Fibroblast of the aortic adventitia (primary cell): ENCODE measurements at regions not wholly inside any gene's neighbourhood (a gene's known extent, or its start where the extent isn't known, plus 50 kb on each side); places are given as distances from the start of the nearest gene placed in this dataset.

Source experiments
- DNase-seq: peaks from one replicate; pipeline ENCODE4 v3.0.0-alpha.2; 2010; ENCODE audit warnings: low read depth
- H3K4me3 ChIP-seq: 2 replicates; pipeline ENCODE4 v1.5.1; 2011; ENCODE audit warnings: low read depth, mild to moderate bottlenecking, control low read depth, low read length, moderate library complexity
- CTCF ChIP-seq: IDR thresholded peaks from 2 replicates; pipeline ENCODE4 v1.5.1; 2011; ENCODE audit warnings: mild to moderate bottlenecking, low read length, control low read depth, inconsistent platforms; ENCODE audit not compliant: insufficient read depth

- TF ChIP-seq CTCF = no peak
- H3K4me3 ChIP-seq = no peak overlapping the region
- DNase-seq = no peak
Observed at GRCh38 chr13:69178000-69178399, 929.6 kb upstream of the ATXN8OS start.

- TF ChIP-seq CTCF = no peak
- no peak for DNase-seq
- H3K4me3 ChIP-seq = no peak overlapping the region
Observed at GRCh38 chr13:69168436-69168835, 939.2 kb upstream of the ATXN8OS start.

- no peak for DNase-seq
- no peak for TF ChIP-seq CTCF
- no peak overlapping the region for H3K4me3 ChIP-seq
Observed at GRCh38 chr13:69155136-69155535, 952.5 kb upstream of the ATXN8OS start.

GRCh38 chr13:69142101-69142500 lies 965.5 kb upstream of the ATXN8OS start:
- no peak for TF ChIP-seq CTCF
- DNase-seq = no peak
- H3K4me3 ChIP-seq = no peak overlapping the region

- no peak for DNase-seq
- no peak overlapping the region for H3K4me3 ChIP-seq
- TF ChIP-seq CTCF = no peak
Observed at GRCh38 chr13:69124996-69125395, 982.6 kb upstream of the ATXN8OS start.

- H3K4me3 ChIP-seq = no peak overlapping the region
- no peak for TF ChIP-seq CTCF
- DNase-seq = no peak
Observed at GRCh38 chr13:69109891-69110525, 997.6 kb upstream of the ATXN8OS start.

GRCh38 chr13:69108486-69108885 lies 999.1 kb upstream of the ATXN8OS start:
- H3K4me3 ChIP-seq = no peak overlapping the region
- TF ChIP-seq CTCF = no peak
- no peak for DNase-seq
